GM23338 (cell line): ENCODE measurements at regions not wholly inside any gene's neighbourhood (a gene's known extent, or its start where the extent isn't known, plus 50 kb on each side); places are given as distances from the start of the nearest gene placed in this dataset.

Experiments
- ATAC-seq: fragments of 200-7000 bp; cut with Tn5 transposase; 3 replicates; pipeline ENCODE4 v1.9.1; 2020
- DNase-seq: peaks from one replicate; pipeline ENCODE4 v3.0.0-alpha.2; 2015; ENCODE audit warnings: low spot score
- H2AFZ ChIP-seq: fragments of 200-600 bp; sonication (generic); 2 replicates; pipeline ENCODE4 v1.8.0; 2016; ENCODE audit warnings: antibody characterized with exemption, mild to moderate bottlenecking, moderate library complexity
- H3F3A ChIP-seq: fragments of 200-600 bp; sonication (generic); replicated peaks from 2 replicates; pipeline ENCODE4 v1.8.0; 2017; ENCODE audit warnings: antibody characterized with exemption, mixed run types, low read depth
- H3K27ac ChIP-seq: fragments of 200-600 bp; sonication (generic); 2 replicates; pipeline ENCODE4 v1.6.1; 2016; ENCODE audit warnings: low read depth
- H3K27me3 ChIP-seq: fragments of 200-600 bp; sonication (generic); 2 replicates; pipeline ENCODE4 v1.8.0; 2016; ENCODE audit warnings: mild to moderate bottlenecking, mixed run types, moderate library complexity; ENCODE audit not compliant: insufficient read depth
- H3K36me3 ChIP-seq: fragments of 200-600 bp; sonication (generic); 2 replicates; pipeline ENCODE4 v1.8.0; 2016; ENCODE audit warnings: mild to moderate bottlenecking; ENCODE audit not compliant: insufficient read depth
- H3K4me1 ChIP-seq: fragments of 200-600 bp; sonication (generic); 2 replicates; pipeline ENCODE4 v1.8.0; 2016; ENCODE audit warnings: mild to moderate bottlenecking, moderate library complexity; ENCODE audit not compliant: insufficient read depth
- H3K4me2 ChIP-seq: fragments of 200-600 bp; sonication (generic); 2 replicates; pipeline ENCODE4 v1.7.1; 2017; ENCODE audit warnings: mixed run types
- H3K4me3 ChIP-seq: fragments of 200-600 bp; sonication (generic); 2 replicates; pipeline ENCODE4 v1.6.1; 2016; ENCODE audit warnings: mixed run types
- H3K79me2 ChIP-seq: fragments of 200-600 bp; sonication (generic); replicated peaks from 2 replicates; pipeline ENCODE4 v1.8.0; 2017; ENCODE audit warnings: mild to moderate bottlenecking; ENCODE audit not compliant: insufficient read depth
- H3K9me2 ChIP-seq: fragments of 200-600 bp; sonication (generic); 2 replicates; pipeline ENCODE4 v1.8.0; 2017; ENCODE audit not compliant: insufficient read depth
- H4K20me1 ChIP-seq: fragments of 200-600 bp; sonication (generic); replicated peaks from 2 replicates; pipeline ENCODE4 v1.8.0; 2017; ENCODE audit warnings: mild to moderate bottlenecking; ENCODE audit not compliant: insufficient read depth
- H3K27ac Mint-ChIP-seq: 2 replicates; pipeline ENCODE4 v1.8.0; 2020; ENCODE audit warnings: inconsistent platforms, mild to moderate bottlenecking, moderate library complexity, mixed read lengths
- H3K27me3 Mint-ChIP-seq: 3 replicates; pipeline ENCODE4 v1.8.0; 2022; ENCODE audit warnings: low read depth, mild to moderate bottlenecking, moderate library complexity, mixed read lengths, inconsistent platforms; ENCODE audit not compliant: insufficient read depth, poor library complexity
- H3K36me3 Mint-ChIP-seq: 3 replicates; pipeline ENCODE4 v1.8.0; 2021; ENCODE audit warnings: low read depth, mild to moderate bottlenecking, inconsistent platforms, moderate library complexity, mixed read lengths
- H3K4me1 Mint-ChIP-seq: 3 replicates; pipeline ENCODE4 v1.8.0; 2020; ENCODE audit warnings: mild to moderate bottlenecking, inconsistent platforms, mixed read lengths
- H3K4me3 Mint-ChIP-seq: 3 replicates; pipeline ENCODE4 v1.8.0; 2021; ENCODE audit warnings: moderate library complexity, mild to moderate bottlenecking, inconsistent platforms, mixed read lengths
- H3K9me3 Mint-ChIP-seq: 3 replicates; pipeline ENCODE4 v1.8.0; 2020; ENCODE audit warnings: moderate library complexity, mild to moderate bottlenecking, inconsistent platforms, mixed read lengths
- CREB1 ChIP-seq: fragments of 250-450 bp; sonication (Bioruptor Pico); IDR thresholded peaks from 2 replicates; pipeline ENCODE4 v1.5.0; 2020; ENCODE audit warnings: low read depth, mild to moderate bottlenecking, moderate library complexity
- CTCF ChIP-seq, 2 experiments: fragments of 200-600 bp in 1 of 2; sonication (generic) in 1 of 2; conservative IDR thresholded peaks; 2 replicates each; pipeline versions ENCODE4 v1.5.1 to v1.6.1; 2016 to 2017; ENCODE audit warnings: antibody characterized with exemption in 2 of 2, low read depth in 2 of 2, mild to moderate bottlenecking in 2 of 2, moderate library complexity in 1 of 2
- JUNB ChIP-seq: IDR thresholded peaks from one replicate; pipeline ENCODE4 v1.6.1; 2016; ENCODE audit warnings: antibody characterized with exemption; ENCODE audit not compliant: unreplicated experiment
- NANOG ChIP-seq: IDR thresholded peaks from 2 replicates; pipeline ENCODE4 v1.6.1; 2016; ENCODE audit warnings: antibody characterized with exemption, borderline replicate concordance
- STAT1 ChIP-seq: IDR thresholded peaks from one replicate; pipeline ENCODE4 v1.6.1; 2016; ENCODE audit warnings: antibody characterized with exemption; ENCODE audit not compliant: unreplicated experiment
- ZNF114 ChIP-seq: fragments of 250-450 bp; sonication (Bioruptor Pico); IDR thresholded peaks from 2 replicates; pipeline ENCODE4 v1.5.0; 2020; ENCODE audit warnings: mild to moderate bottlenecking, moderate library complexity
- TF ChIP-seq, protein P1 (sequence below): IDR thresholded peaks from 2 replicates; pipeline ENCODE4 v1.6.1; 2016; ENCODE audit warnings: antibody characterized with exemption

DNA sequence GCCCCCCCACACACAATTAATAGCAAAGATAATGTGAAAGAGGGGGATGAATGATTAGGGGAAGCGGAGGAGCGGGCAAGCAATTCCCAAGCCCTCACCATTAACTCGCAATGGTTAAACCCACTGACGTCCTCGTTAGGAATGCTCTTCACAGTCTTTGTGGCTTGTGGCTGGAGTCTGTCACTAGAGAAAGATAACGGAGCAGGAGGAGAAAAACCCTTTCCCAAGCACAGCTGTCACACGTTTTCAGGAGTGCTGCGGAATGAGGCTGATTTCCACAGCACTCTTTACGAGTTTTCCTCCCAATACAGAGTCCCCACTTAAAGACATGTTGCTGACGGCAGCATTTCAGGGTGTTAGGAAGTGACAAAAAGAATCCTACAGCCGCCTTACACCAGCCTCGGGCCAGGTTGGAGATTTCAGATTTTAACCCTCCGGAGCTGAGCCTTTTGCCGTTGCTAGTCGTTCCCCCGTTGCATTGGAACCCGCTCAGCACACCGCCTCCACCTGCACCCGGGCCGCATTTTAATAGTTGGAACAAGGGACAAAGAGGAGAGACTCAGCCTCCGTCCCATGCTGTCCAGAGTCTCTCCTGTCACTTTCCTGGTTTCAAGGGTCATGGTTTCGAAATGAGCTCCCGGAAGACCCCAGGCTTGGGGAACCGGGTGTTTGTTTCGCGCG, 92.2 kb downstream of the GEMIN8 start:
- H3K27me3 ChIP-seq, result no peaks in the 10 kb centered on the region
- Mint-ChIP-seq H3K27me3 (peaks cover 4% of the 10 kb centered on the region), H3K9me3 (no peaks in the 10 kb centered on the region; the same call in 2 of the 3 replicates)

GRCh38 chrX:13936521-13937225, 93.0 kb downstream of the GEMIN8 start:
- Histone ChIP-seq H3K27me3 (no peaks in the 10 kb centered on the region), H4K20me1 (no peaks in the 10 kb centered on the region), H3K4me1 (peaks cover 62% of the 10 kb centered on the region), H3F3A (no peaks in the 10 kb centered on the region), H2AFZ (no peak overlapping the region), H3K36me3 (no peaks in the 10 kb centered on the region), H3K79me2 (peaks cover 52% of the 10 kb centered on the region), H3K4me2 (peak overlapping the region; percentile 82), H3K4me3 (peak overlapping the region; percentile 69), H3K27ac (peak overlapping the region; percentile 92), H3K9me2 (no peaks in the 10 kb centered on the region)
- Mint-ChIP-seq H3K4me1 (peaks cover 54% of the 10 kb centered on the region), H3K27ac (peak overlapping the region; percentile 92), H3K9me3 (no peaks in the 10 kb centered on the region; the same call in 2 of the 3 replicates), H3K27me3 (peaks cover 5% of the 10 kb centered on the region), H3K36me3 (peaks cover 27% of the 10 kb centered on the region), H3K4me3 (peak overlapping the region; percentile 90)
- ATAC-seq (no peak), DNase-seq (peak; percentile 30)
- TF ChIP-seq, protein P1, sequence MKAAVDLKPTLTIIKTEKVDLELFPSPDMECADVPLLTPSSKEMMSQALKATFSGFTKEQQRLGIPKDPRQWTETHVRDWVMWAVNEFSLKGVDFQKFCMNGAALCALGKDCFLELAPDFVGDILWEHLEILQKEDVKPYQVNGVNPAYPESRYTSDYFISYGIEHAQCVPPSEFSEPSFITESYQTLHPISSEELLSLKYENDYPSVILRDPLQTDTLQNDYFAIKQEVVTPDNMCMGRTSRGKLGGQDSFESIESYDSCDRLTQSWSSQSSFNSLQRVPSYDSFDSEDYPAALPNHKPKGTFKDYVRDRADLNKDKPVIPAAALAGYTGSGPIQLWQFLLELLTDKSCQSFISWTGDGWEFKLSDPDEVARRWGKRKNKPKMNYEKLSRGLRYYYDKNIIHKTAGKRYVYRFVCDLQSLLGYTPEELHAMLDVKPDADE, result no peak
- TF ChIP-seq CREB1 (no peak), ZNF114 (CRISPR knock-in tag) (no peak), NANOG (no peak)

More for the DNA sequence above, 92.2 kb downstream of the GEMIN8 start:
- ATAC-seq (peak; percentile 7; the same call in 1 of the 3 replicates), DNase-seq (no peak)
- Histone ChIP-seq H3K79me2 (peaks cover 44% of the 10 kb centered on the region), H3K4me2 (peak overlapping the region; percentile 82), H3K27ac (peak overlapping the region; percentile 92), H3K4me1 (peaks cover 56% of the 10 kb centered on the region), H4K20me1 (no peaks in the 10 kb centered on the region), H3K4me3 (peak overlapping the region; percentile 69), H2AFZ (no peak overlapping the region), H3F3A (no peaks in the 10 kb centered on the region), H3K36me3 (no peaks in the 10 kb centered on the region), H3K9me2 (no peaks in the 10 kb centered on the region)
- Mint-ChIP-seq H3K4me3 (peak overlapping the region; percentile 90), H3K36me3 (peaks cover 19% of the 10 kb centered on the region), H3K27ac (peak overlapping the region; percentile 92), H3K4me1 (peaks cover 46% of the 10 kb centered on the region)
- TF ChIP-seq JUNB, result no peak

GRCh38 chrX:13934731-13935130, 95.0 kb downstream of the GEMIN8 start:
- H3K9me2 ChIP-seq, result no peaks in the 10 kb centered on the region
- DNase-seq, result no peak
- Mint-ChIP-seq H3K4me1 (peaks cover 43% of the 10 kb centered on the region), H3K9me3 (no peaks in the 10 kb centered on the region; the same call in 2 of the 3 replicates), H3K36me3 (peaks cover 33% of the 10 kb centered on the region), H3K4me3 (no peak overlapping the region), H3K27me3 (peaks cover 5% of the 10 kb centered on the region), H3K27ac (no peak overlapping the region)
- no peak overlapping the region for H2AFZ ChIP-seq
- H3K36me3 ChIP-seq, result no peaks in the 10 kb centered on the region
- H3K27ac ChIP-seq, result peak overlapping the region; percentile 92
- TF ChIP-seq CTCF (conservative IDR thresholded peaks at IDR 0.05; ENCODE audit: low read depth in 2 of 2) (no peak), STAT1 (no peak)
- no peak overlapping the region for H3K4me3 ChIP-seq
- no peaks in the 10 kb centered on the region for H4K20me1 ChIP-seq
- H3K27me3 ChIP-seq, result no peaks in the 10 kb centered on the region
- peaks cover 70% of the 10 kb centered on the region for H3K79me2 ChIP-seq
- peak overlapping the region; percentile 82 for H3K4me2 ChIP-seq
- no peaks in the 10 kb centered on the region for H3F3A ChIP-seq
- ATAC-seq, result no peak
- H3K4me1 ChIP-seq, result peaks cover 50% of the 10 kb centered on the region
